Activated naive CD4-positive, alpha-beta T cell treated with anti-CD3 and anti-CD28 coated beads for 36 hours (primary cell): ENCODE measurements at regions not wholly inside any gene's neighbourhood (a gene's known extent, or its start where the extent isn't known, plus 50 kb on each side); places are given as distances from the start of the nearest gene placed in this dataset.
"Not testable (repeated sequence)": the region's sequence is repeated elsewhere in the genome, so short reads cannot be mapped to it uniquely, and the experiment has no call there.

Experiments
- CTCF ChIA-PET: fragments of 350-600 bp; sonication (Branson Sonifier 250); formaldehyde crosslinking; loops from one replicate; lab custom pipeline; 2021; ENCODE audit warnings: antibody characterized with exemption; lab: Charles Lee
- DNase-seq: peaks from one replicate; pipeline ENCODE4 v3.0.0-alpha.2; 2020
- H3K27ac Mint-ChIP-seq: one replicate; pipeline ENCODE4 v1.8.0; 2021; ENCODE audit warnings: mild to moderate bottlenecking, mixed read lengths
- H3K27me3 Mint-ChIP-seq: one replicate; pipeline ENCODE4 v1.8.0; 2021; ENCODE audit warnings: low read depth, mixed read lengths
- H3K36me3 Mint-ChIP-seq: one replicate; pipeline ENCODE4 v1.8.0; 2021; ENCODE audit warnings: low read depth, mixed read lengths
- H3K4me1 Mint-ChIP-seq: one replicate; pipeline ENCODE4 v1.8.0; 2021; ENCODE audit warnings: low read depth, mixed read lengths
- H3K4me3 Mint-ChIP-seq: one replicate; pipeline ENCODE4 v1.8.0; 2021; ENCODE audit warnings: mild to moderate bottlenecking, moderate library complexity, mixed read lengths
- H3K9me3 Mint-ChIP-seq: one replicate; pipeline ENCODE4 v1.8.0; 2021; ENCODE audit warnings: mixed read lengths
- intact Hi-C: fragments of 100-400 bp; cut with micrococcal nuclease; formaldehyde crosslinking; loops from one replicate; pipeline ENCODE4 v1.15.1; 2023

- H3K36me3 Mint-ChIP-seq, CTCF ChIA-PET, H3K27me3 Mint-ChIP-seq, intact Hi-C loops, H3K4me3 Mint-ChIP-seq, H3K9me3 Mint-ChIP-seq, H3K27ac Mint-ChIP-seq, DNase-seq, H3K4me1 Mint-ChIP-seq: not testable (repeated sequence)
Observed at GRCh38 chr5:29451004-29451403, 1742.5 kb upstream of the CDH6 start.

GRCh38 chr5:29414681-29415080, 1778.8 kb upstream of the CDH6 start:
- no peak overlapping the region for H3K27ac Mint-ChIP-seq
- no peak overlapping the region for H3K4me3 Mint-ChIP-seq
- H3K9me3 Mint-ChIP-seq: peaks cover 2% of the 10 kb centered on the region
- no peaks in the 10 kb centered on the region for H3K36me3 Mint-ChIP-seq
- H3K4me1 Mint-ChIP-seq: no peaks in the 10 kb centered on the region
- intact Hi-C loops: no loop called here
- CTCF ChIA-PET: no interaction called here
- H3K27me3 Mint-ChIP-seq: no peaks in the 10 kb centered on the region
- no peak for DNase-seq

GRCh38 chr5:29412979-29413378, 1780.5 kb upstream of the CDH6 start:
- DNase-seq: no peak
- intact Hi-C loops: no loop called here

GRCh38 chr5:29402270-29402669, 1791.2 kb upstream of the CDH6 start:
- Mint-ChIP-seq H3K4me3 (no peak overlapping the region), H3K36me3 (no peaks in the 10 kb centered on the region), H3K9me3 (peaks cover 24% of the 10 kb centered on the region), H3K27ac (no peak overlapping the region), H3K27me3 (no peaks in the 10 kb centered on the region), H3K4me1 (no peaks in the 10 kb centered on the region)
- intact Hi-C loops: no loop called here
- CTCF ChIA-PET: no interaction called here
- no peak for DNase-seq

More at GRCh38 chr5:29412979-29413378, 1780.5 kb upstream of the CDH6 start:
- no peaks in the 10 kb centered on the region for H3K36me3 Mint-ChIP-seq
- no peaks in the 10 kb centered on the region for H3K4me1 Mint-ChIP-seq
- no peak overlapping the region for H3K4me3 Mint-ChIP-seq
- peaks cover 4% of the 10 kb centered on the region for H3K9me3 Mint-ChIP-seq
- H3K27ac Mint-ChIP-seq: no peak overlapping the region
- CTCF ChIA-PET: no interaction called here
- no peaks in the 10 kb centered on the region for H3K27me3 Mint-ChIP-seq

- H3K27me3 Mint-ChIP-seq: no peaks in the 10 kb centered on the region
- no peak overlapping the region for H3K27ac Mint-ChIP-seq
- H3K36me3 Mint-ChIP-seq: no peaks in the 10 kb centered on the region
- DNase-seq: no peak
- CTCF ChIA-PET: no interaction called here
- H3K4me3 Mint-ChIP-seq: no peak overlapping the region
- no peaks in the 10 kb centered on the region for H3K4me1 Mint-ChIP-seq
- peaks cover 8% of the 10 kb centered on the region for H3K9me3 Mint-ChIP-seq
- intact Hi-C loops: no loop called here
Observed at GRCh38 chr5:29389993-29390392, 1803.5 kb upstream of the CDH6 start.

GRCh38 chr5:29387384-29387783, 1806.1 kb upstream of the CDH6 start:
- Mint-ChIP-seq H3K9me3 (peaks cover 8% of the 10 kb centered on the region), H3K4me3 (no peak overlapping the region), H3K27ac (no peak overlapping the region), H3K4me1 (no peaks in the 10 kb centered on the region), H3K36me3 (no peaks in the 10 kb centered on the region), H3K27me3 (no peaks in the 10 kb centered on the region)
- CTCF ChIA-PET: interaction anchor here (1.0 kb wide), 1 partner anchor 769 kb away, joined by 3 read pairs; no protein-coding TSS in a partner anchor
- DNase-seq: no peak
- intact Hi-C loops: no loop called here

- DNase-seq: no peak
- intact Hi-C loops: no loop called here
- Mint-ChIP-seq H3K9me3 (no peaks in the 10 kb centered on the region), H3K4me3 (no peak overlapping the region), H3K36me3 (no peaks in the 10 kb centered on the region), H3K27ac (no peak overlapping the region), H3K4me1 (no peaks in the 10 kb centered on the region), H3K27me3 (no peaks in the 10 kb centered on the region)
- CTCF ChIA-PET: no interaction called here
Observed at GRCh38 chr5:29382780-29383179, 1810.7 kb upstream of the CDH6 start.

- DNase-seq: no peak
- CTCF ChIA-PET: no interaction called here
- Mint-ChIP-seq H3K9me3 (no peaks in the 10 kb centered on the region), H3K4me1 (no peaks in the 10 kb centered on the region), H3K27me3 (no peaks in the 10 kb centered on the region), H3K27ac (no peak overlapping the region), H3K4me3 (no peak overlapping the region), H3K36me3 (no peaks in the 10 kb centered on the region)
- intact Hi-C loops: no loop called here
Observed at GRCh38 chr5:29380029-29380428, 1813.5 kb upstream of the CDH6 start.

- DNase-seq: no peak
- Mint-ChIP-seq H3K27ac (no peak overlapping the region), H3K27me3 (no peaks in the 10 kb centered on the region), H3K9me3 (no peaks in the 10 kb centered on the region), H3K36me3 (no peaks in the 10 kb centered on the region), H3K4me3 (no peak overlapping the region), H3K4me1 (no peaks in the 10 kb centered on the region)
- intact Hi-C loops: no loop called here
- CTCF ChIA-PET: no interaction called here
Observed at GRCh38 chr5:29379619-29380018, 1813.9 kb upstream of the CDH6 start.

- peaks cover 1% of the 10 kb centered on the region for H3K9me3 Mint-ChIP-seq
- H3K36me3 Mint-ChIP-seq: no peaks in the 10 kb centered on the region
Observed at GRCh38 chr5:29378104-29378503, 1815.4 kb upstream of the CDH6 start.

GRCh38 chr5:29370248-29370647, 1823.2 kb upstream of the CDH6 start:
- H3K4me1 Mint-ChIP-seq: no peaks in the 10 kb centered on the region
- H3K9me3 Mint-ChIP-seq: peaks cover 10% of the 10 kb centered on the region
- no peaks in the 10 kb centered on the region for H3K27me3 Mint-ChIP-seq
- CTCF ChIA-PET: interaction anchor here (0.6 kb wide), 1 partner anchor 193 kb away, joined by 4 read pairs; no protein-coding TSS in a partner anchor
- H3K27ac Mint-ChIP-seq: no peak overlapping the region
- H3K36me3 Mint-ChIP-seq: no peaks in the 10 kb centered on the region
- intact Hi-C loops: no loop called here
- no peak for DNase-seq
- H3K4me3 Mint-ChIP-seq: no peak overlapping the region

More at GRCh38 chr5:29378104-29378503, 1815.4 kb upstream of the CDH6 start:
- DNase-seq: no peak
- no peaks in the 10 kb centered on the region for H3K27me3 Mint-ChIP-seq
- no peak overlapping the region for H3K4me3 Mint-ChIP-seq
- intact Hi-C loops: no loop called here
- H3K4me1 Mint-ChIP-seq: no peaks in the 10 kb centered on the region
- CTCF ChIA-PET: no interaction called here
- H3K27ac Mint-ChIP-seq: no peak overlapping the region

- Mint-ChIP-seq H3K4me1 (no peaks in the 10 kb centered on the region), H3K27me3 (no peaks in the 10 kb centered on the region), H3K4me3 (no peak overlapping the region), H3K36me3 (no peaks in the 10 kb centered on the region), H3K27ac (no peak overlapping the region), H3K9me3 (peaks cover 10% of the 10 kb centered on the region)
- intact Hi-C loops: no loop called here
- DNase-seq: no peak
- CTCF ChIA-PET: no interaction called here
Observed at GRCh38 chr5:29367176-29367833, 1826.2 kb upstream of the CDH6 start.

GRCh38 chr5:29351170-29351569, 1842.3 kb upstream of the CDH6 start:
- intact Hi-C loops: no loop called here
- Mint-ChIP-seq H3K9me3 (peaks cover 4% of the 10 kb centered on the region), H3K27me3 (no peaks in the 10 kb centered on the region), H3K36me3 (no peaks in the 10 kb centered on the region), H3K4me3 (no peak overlapping the region), H3K27ac (no peak overlapping the region), H3K4me1 (no peaks in the 10 kb centered on the region)
- CTCF ChIA-PET: no interaction called here
- DNase-seq: no peak
